Nucleus accumbens (tissue), 56 donors: ENCODE measurements at regions not wholly inside any gene's neighbourhood (a gene's known extent, or its start where the extent isn't known, plus 50 kb on each side); places are given as distances from the start of the nearest gene placed in this dataset.

Source experiments
- DNase-seq, 56 donors: peaks; one replicate each; lab custom pipeline; 2025; lab: John Stamatoyannopoulos, UW

DNA sequence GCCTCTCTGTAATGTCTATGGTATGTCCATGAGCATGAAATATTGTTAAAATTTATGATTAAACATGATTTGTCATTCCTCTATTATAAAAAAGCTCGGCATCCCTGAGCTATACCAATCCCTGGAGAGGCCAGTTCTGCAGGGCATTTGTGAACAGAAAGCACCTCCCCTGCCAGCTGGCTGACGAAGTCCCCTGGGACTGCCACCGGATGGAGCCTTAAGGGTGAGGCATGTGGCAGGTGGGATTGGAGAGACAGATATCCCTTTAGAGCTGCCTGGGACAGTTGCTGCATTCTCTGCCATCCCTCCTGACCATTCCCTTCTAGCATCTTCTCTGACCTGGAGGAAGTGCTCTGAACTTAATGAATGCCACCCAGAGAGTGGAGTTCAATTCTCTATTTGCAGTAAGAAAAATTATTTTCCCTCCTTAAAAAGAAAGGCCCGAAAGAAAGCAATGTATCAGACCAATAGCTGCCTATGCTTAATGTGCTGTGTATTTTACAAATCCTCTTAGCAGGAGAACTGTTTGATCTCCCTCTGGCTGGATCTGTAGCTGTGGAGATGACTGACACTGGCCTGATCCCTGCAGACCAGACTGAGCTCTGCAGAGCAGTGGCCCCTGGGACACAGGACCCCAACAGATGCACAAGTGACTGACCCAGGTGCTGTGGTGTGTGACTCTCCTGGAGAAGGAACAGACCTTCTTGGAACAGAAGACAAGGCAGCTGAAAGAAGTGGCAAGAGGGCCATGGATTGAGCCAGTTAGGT lies 219.0 kb upstream of the NAV2 start:
- no peak for DNase-seq

DNA sequence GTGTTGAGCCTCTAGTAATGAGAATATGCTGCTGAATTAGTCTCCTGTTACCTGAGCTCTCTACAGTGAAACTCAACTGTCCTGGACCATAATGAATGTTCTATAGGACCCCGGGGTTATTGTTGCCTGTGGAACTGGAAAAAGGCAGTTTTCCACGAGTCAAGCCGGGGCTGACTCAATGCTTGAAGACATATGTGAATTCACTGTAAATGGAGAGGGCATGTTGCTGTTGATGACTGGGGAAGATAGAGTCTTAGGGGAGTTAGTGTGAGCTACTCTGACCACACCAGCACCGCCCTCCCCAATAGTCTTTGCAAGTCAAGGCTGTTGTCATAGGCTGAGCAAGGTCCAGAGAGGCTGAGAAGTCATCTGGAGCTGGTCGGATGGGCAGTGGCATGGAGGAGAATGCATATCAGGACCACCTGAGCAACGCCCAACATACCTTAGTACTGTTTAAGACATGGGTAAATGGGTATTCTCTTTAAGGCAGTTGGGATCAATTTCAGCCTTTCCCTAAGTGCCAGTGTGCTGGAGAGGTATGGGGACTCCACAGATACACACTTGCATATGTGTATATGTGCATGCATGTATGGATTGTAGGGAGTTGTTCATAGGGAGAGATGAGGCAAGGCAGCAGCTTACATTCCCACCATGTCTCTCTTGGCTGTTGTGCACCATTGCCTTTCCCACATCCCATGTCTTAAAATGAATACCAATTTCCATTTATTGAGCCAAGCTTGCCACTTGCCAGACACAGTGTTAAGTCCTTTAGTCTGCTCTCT lies 230.1 kb upstream of the NAV2 start:
- DNase-seq = no peak

- DNase-seq = no peak
Observed at GRCh38 chr11:19480540-19480939, 232.1 kb upstream of the NAV2 start.

DNA sequence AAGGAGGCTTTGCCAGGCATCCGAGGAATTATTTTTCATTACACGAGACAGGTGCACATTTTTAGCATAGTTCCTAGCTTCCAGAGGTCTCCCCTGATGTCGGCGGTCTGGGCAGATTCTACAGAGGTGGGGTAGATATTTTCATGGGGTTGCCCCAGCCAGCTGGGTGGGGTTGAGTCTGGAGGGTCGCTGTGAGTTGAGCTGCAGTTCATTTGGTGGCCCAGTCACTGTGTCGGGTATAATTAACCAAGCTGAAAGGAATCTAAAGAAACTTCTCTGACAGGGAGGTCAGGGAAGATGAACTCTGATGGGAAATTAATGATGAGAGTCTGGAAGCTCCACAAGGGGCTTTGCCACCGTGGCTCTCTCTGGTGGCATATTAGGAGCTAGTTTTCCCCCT lies 233.7 kb upstream of the NAV2 start:
- DNase-seq = no peak

DNA sequence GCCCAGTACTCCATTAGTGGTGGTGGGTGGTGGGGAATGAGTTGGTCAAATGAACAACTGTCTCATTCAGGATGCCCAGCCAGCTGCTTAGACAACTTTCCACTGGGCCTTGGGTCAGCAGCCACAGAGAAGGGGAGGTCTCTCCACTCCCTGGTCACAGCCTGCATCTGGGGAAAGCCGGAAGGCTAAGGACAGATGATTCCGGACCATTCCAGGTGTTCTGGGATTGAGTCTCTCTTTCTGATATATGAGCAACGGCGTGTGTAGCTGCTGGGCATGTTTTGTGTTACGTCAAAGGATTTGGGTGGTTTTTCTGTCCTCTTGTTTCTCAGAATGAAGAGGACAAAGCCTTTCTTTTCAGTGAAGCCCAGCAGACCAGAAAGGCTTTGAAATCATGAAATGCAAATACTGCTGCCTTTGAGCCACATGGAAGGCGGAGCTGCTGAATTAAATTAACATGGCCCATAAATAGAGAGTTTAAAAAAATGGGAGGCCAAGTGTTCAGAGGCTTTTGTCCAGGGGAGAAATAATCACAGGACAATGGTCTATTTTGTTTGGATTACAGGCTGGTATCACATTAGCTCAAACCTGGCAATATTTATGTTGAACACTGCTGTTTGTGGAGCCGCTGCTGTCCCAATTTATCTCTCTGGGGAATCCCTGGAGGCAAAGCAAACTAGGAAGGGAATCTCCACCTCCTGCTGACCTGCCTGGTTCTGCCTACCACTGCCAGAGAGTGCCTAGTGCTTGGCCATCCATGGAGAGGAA lies 234.4 kb upstream of the E2F8 start:
- DNase-seq = peak in 53 of 56 donors; percentile 14 to 89 (median 64)

DNA sequence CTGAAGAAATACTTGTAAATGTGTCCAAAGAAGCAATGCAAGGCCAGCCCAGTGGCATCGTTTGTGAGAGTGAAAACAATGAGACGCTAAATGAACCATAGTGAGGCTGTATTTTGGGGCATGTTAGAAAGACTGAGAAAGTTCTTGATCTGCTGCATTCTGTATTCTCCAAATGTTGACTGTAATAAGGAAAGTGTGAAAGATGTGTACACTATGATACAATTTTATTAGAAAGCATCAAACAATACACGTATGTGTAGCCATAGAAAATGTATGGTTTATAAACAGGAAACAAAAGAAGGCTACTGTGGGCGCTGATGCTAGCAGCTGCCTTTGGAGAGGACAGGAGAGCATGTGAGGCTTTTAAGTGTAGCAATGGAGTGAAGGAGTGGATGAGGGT lies 233.5 kb upstream of the E2F8 start:
- peak in 1 of 56 donors; percentile 8 for DNase-seq

DNA sequence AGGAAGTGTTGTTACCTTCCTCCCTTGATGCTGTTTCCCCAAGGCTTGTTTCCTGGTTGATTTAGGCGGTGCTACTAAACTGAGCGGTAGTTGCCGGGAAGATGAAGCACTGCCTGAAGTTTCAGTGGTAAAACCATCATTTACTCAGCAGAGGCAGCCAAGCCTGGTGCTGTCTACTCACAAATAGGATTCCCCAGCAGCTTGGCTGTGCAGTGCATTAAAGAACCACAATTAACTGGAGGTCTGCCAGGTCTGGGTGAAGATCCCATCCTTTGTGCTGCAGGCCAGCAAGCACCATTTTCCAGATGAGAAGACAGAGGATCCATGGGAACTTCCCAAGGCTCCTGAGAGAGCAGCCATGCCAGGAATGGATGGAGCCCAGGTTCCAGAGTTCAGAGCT lies 231.9 kb upstream of the E2F8 start:
- DNase-seq = no peak

- no peak for DNase-seq
Observed at GRCh38 chr11:19467904-19468303, 227.2 kb upstream of the E2F8 start.

GRCh38 chr11:19466314-19466713 lies 225.6 kb upstream of the E2F8 start:
- peak in 2 of 56 donors; percentile 5 to 6 for DNase-seq

DNA sequence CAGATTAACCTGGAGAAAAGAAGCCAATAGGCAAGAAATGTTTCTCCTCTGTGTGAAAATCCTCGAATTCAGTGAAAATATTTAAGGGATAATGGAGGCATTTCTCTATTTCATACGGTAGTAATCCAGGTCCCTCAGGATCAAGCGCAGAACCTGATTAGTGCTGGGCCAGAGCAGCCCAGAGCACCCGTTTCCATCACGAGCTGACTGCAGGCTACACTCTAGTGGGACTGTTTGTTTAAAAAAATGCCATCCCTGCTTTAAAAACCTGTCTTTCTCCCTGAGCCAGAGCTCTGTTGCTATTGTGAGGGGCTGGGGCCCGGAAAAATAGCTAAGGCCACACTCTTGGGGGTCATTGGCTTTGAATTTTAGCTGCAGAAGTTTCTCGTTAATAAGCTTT lies 223.2 kb upstream of the E2F8 start:
- no peak for DNase-seq

DNA sequence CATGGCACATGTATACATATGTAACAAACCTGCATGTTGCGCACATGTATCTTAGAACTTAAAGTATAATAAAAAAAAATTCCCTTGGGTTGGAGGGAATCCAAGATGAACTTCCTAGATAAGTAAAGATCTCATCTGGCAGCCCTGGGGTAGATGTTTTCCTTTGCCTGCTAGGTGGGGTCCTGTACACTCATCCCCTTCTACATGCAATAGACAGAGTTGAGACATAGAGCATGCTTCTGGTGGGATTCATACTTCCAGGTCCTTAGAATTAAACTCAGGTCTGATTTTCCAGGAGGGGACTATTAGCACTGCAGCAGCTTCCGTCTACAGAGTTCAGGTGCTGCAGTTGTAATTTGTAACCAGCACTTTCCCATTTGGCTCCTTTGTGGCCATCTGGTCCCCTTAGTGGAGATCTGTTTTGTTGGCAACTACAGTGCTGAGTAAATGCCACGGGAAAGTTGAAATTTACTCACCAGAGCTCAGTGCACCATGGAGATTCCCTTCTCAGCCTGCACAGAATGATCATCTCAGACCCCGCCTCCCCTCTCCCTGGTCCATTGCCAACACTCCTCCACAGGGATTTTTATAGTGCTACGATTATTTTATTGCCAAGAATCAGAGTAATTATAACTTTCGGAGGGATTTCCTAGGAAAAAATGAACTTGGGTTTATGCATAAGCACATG lies 220.1 kb upstream of the E2F8 start:
- peak in 5 of 56 donors; percentile 5 to 28 (median 13) for DNase-seq

GRCh38 chr11:19459240-19459639 lies 218.5 kb upstream of the E2F8 start:
- DNase-seq = no peak

- no peak for DNase-seq
Observed at GRCh38 chr11:19458721-19459120, 218.0 kb upstream of the E2F8 start.

DNA sequence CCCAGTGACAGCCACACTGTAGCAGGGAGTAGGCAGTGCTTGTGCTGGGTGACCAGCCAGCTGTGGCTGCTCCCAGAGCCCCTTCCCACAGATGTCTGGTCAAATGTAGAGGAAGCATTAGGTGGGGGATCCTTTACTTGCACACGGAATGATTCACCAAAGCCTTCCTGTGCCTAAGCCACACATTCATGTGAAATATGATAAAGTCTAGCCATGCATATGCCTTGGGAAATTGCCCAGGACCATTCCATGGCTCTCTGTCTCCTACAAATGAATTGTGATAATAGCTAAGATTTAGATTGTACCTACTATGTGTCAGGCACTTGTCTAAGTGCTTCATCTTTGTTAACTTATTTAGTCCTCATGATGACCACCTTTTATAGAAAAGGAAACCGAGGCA lies 217.5 kb upstream of the E2F8 start:
- no peak for DNase-seq

DNA sequence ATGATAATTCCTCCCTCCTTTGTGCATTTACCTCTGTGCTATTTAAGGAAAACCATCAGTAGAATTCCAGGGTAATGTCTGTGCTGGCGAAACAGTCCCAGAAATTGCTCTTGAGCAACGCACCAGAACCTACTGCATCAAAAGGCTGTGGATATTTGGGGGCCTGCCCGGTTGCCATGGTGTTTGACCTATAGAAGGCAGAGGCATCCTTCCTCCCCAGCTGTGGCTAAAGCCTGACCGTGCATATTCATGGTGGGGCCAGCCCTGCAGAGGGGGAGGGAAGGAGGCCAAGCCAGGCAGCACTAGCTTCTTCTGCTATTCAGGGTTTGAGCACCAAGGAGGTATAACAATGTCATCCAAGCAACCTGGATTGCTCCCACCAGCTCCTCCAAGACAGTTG lies 215.0 kb upstream of the E2F8 start:
- no peak for DNase-seq

DNA sequence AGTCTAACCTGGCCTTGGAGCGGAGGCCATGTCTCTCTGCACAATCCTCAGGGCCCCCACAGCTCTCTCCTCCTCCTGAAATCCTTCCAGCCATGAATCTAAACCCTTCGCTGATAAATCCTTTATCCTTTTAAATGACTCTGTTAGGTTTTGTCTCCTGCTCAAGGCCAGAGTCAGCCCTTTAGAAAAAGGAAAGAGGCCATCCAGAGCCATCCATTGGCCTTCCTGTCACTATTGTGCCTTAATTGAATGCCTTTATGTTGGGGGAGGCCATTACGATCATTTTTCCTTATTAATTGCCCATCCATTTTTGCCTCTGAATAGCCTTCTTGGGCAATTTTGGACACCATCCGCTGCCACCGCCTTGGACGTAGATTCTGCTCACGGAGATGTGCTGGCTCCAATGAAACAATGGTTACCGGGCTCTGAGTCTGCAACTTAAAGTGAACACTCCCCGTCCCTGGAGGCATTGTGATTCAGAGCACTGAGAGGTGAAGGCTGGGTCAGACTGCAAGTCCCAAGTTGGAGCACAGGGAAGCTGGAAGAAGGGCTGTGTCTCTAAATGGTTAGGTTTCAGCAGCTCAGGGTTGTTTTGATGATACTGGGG lies 213.0 kb upstream of the E2F8 start:
- DNase-seq = peak in 2 of 56 donors; percentile 12 to 24

DNA sequence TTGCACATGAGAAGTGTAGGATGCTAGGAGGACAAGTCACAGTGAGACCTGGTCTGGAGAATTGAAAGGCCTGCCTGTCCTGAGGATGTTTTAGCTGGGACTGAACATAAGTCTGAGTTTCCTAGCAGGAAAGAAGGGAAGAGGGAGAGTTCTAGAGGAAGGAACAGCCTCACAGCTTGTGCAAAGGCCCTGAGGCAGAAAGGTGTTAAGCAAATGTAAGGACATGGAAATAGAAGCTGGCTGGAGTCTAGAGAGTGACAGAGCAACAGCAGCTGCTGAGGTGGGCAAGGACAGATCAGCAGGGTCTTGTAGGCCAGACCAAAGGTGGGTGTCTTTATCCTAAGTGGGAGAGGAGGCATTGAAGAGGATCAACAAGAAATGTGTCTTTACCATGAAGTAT lies 210.9 kb upstream of the E2F8 start:
- no peak for DNase-seq

DNA sequence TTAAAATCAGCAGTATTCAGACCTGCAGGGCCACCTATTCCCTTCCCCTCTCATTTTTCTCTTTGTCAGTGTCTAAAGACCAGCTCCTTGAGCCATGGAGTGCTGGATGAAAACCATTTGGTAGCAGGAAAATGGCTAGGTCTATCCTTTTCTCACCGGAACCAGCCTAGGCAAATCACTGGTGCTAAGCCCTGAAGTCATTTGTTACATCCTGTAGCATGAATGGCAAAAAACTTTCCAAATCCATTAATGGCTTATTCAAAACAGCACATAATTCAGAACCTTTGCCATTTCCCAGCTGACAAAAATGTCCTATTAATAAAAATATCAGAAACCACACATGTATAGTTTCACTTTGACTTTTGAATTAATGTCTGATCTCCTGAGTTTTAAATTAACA lies 209.5 kb upstream of the E2F8 start:
- no peak for DNase-seq

DNA sequence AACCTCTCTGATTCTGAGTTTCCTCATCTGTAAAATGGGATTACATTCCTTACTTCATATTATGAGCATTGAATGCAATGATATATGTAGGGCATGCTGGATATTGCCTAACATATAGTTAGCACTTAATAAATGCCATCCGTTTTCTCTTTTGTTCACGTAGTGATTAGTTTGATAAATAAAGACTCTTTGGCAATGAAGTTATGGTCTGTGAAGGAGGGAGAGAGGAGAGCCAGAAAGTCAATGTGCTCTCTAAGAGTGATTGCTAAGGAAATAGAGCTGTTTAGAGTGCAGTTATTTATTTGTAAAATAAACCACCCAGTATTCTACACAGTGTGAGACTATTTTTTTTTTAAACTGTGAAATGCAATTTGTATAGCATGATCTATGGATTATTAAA lies 207.9 kb upstream of the E2F8 start:
- DNase-seq = no peak

GRCh38 chr11:19447150-19447566 lies 206.4 kb upstream of the E2F8 start:
- no peak for DNase-seq
